ENCODE measurements at regions not wholly inside any gene's neighbourhood (a gene's known extent, or its start where the extent isn't known, plus 50 kb on each side); places are given as distances from the start of the nearest gene placed in this dataset.

DNA sequence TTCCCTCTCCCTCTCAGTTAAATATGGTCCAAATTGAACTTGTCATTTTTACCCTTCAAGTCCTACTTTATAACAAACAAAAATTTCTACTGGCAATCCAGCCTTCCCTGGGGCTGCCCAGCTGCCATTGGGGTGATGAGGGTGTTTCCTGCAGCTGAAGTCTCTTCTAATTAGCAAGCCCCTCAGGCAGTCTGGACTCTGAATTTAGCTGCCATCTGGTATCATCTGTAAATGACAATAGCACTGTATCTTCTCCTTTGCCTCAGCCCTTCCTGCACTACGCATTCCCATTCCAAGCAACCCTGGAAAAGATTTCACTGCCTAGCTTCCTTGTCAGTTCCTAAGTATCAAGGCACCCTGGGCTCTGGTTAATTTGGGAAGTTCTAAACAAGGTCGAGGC is 331.1 kb upstream of the KLF12 start:
- no peak overlapping the region for H3K27ac Mint-ChIP-seq (ENCODE audit: low read depth, unreplicated experiment)
- no peaks in the 10 kb centered on the region for H3K36me3 Mint-ChIP-seq (ENCODE audit: insufficient read depth, unreplicated experiment)
- CTCF ChIA-PET, result interaction anchor here (0.7 to 0.8 kb wide), 2 partner anchors 33 to 489 kb away, joined by 3 read pairs; no protein-coding TSS in a partner anchor

DNA sequence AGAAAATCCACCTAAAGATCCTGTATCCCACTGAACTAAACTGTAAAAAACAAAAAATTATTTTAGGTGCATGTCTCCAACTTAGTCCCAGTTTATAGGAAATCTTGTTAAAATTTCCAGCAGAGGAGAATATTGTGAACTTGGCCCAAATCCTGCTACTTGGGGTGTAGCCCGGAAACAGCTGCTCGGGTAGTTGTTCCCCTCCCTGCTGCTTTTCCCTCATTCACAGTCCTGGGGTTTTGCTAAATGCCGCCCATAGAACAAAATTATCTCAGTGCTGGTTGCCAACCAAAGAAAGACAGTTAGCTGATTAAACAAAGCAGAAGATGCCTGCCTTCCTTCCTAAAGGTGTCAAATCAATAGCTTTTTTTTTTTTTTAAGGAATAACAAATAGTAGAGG is 330.5 kb upstream of the KLF12 start:
- BruUV-seq (replicated peaks), result no TSS peak
- TF ChIP-seq, protein P1, sequence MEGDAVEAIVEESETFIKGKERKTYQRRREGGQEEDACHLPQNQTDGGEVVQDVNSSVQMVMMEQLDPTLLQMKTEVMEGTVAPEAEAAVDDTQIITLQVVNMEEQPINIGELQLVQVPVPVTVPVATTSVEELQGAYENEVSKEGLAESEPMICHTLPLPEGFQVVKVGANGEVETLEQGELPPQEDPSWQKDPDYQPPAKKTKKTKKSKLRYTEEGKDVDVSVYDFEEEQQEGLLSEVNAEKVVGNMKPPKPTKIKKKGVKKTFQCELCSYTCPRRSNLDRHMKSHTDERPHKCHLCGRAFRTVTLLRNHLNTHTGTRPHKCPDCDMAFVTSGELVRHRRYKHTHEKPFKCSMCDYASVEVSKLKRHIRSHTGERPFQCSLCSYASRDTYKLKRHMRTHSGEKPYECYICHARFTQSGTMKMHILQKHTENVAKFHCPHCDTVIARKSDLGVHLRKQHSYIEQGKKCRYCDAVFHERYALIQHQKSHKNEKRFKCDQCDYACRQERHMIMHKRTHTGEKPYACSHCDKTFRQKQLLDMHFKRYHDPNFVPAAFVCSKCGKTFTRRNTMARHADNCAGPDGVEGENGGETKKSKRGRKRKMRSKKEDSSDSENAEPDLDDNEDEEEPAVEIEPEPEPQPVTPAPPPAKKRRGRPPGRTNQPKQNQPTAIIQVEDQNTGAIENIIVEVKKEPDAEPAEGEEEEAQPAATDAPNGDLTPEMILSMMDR (IDR thresholded peaks at IDR 0.05; ENCODE audit: unreplicated experiment), result no peak
- Mint-ChIP-seq H3K36me3 (ENCODE audit: insufficient read depth, unreplicated experiment) (no peaks in the 10 kb centered on the region), H3K4me3 (ENCODE audit: unreplicated experiment) (no peak overlapping the region), H3K9me3 (ENCODE audit: unreplicated experiment) (no peaks in the 10 kb centered on the region), H3K27ac (ENCODE audit: low read depth, unreplicated experiment) (no peak overlapping the region), H3K27me3 (ENCODE audit: insufficient read depth, unreplicated experiment) (no peaks in the 10 kb centered on the region), H3K4me1 (ENCODE audit: insufficient read depth, unreplicated experiment) (no peaks in the 10 kb centered on the region)
- POLR2A ChIA-PET, result interaction anchor here (0.6 kb wide), 1 partner anchor 65 kb away, joined by 3 read pairs; no protein-coding TSS in a partner anchor
- CTCF ChIA-PET, result interaction anchor here (0.8 kb wide), 1 partner anchor 33 kb away, joined by 3 read pairs; no protein-coding TSS in a partner anchor
- intact Hi-C loops (cut with micrococcal nuclease), result no loop called here
- no peak for DNase-seq (ENCODE audit: unreplicated experiment)

More for the DNA sequence above, 331.1 kb upstream of the KLF12 start:
- intact Hi-C loops (cut with micrococcal nuclease), result no loop called here
- Mint-ChIP-seq H3K4me3 (ENCODE audit: unreplicated experiment) (no peak overlapping the region), H3K4me1 (ENCODE audit: insufficient read depth, unreplicated experiment) (no peaks in the 10 kb centered on the region), H3K27me3 (ENCODE audit: insufficient read depth, unreplicated experiment) (no peaks in the 10 kb centered on the region), H3K9me3 (ENCODE audit: unreplicated experiment) (no peaks in the 10 kb centered on the region)
- BruUV-seq (replicated peaks), result no TSS peak
- DNase-seq (ENCODE audit: unreplicated experiment), result no peak
- POLR2A ChIA-PET, result interaction anchor here (0.6 kb wide), 1 partner anchor 66 kb away, joined by 3 read pairs; no protein-coding TSS in a partner anchor
- TF ChIP-seq, protein P1 (IDR thresholded peaks at IDR 0.05; ENCODE audit: unreplicated experiment), result no peak

DNA sequence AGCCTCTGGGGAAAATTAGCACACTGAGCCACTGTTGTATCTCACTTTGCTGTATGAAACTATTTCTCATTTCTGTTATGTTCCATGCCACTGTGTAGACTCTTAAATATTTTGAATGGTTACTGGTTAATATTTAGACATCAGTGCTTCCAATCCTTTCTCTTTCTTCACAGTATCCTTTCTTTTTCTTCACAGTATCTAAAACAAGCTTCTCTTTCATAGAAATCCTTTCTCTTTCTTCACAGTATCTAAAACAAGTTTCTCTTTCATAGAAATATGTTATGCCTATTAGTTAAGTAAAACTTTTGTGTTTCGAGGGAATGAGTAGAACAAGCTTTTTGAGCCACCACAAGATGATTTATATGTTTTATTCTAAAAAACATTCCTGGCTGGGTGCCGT is 326.8 kb upstream of the KLF12 start:
- ChIA-PET CTCF (interaction anchor here (0.6 kb wide), 1 partner anchor 44 kb away, joined by 4 read pairs; no protein-coding TSS in a partner anchor), POLR2A (no interaction called here)
- Mint-ChIP-seq H3K36me3 (ENCODE audit: insufficient read depth, unreplicated experiment) (no peaks in the 10 kb centered on the region), H3K27me3 (ENCODE audit: insufficient read depth, unreplicated experiment) (no peaks in the 10 kb centered on the region), H3K4me1 (ENCODE audit: insufficient read depth, unreplicated experiment) (no peaks in the 10 kb centered on the region), H3K9me3 (ENCODE audit: unreplicated experiment) (peaks cover 5% of the 10 kb centered on the region), H3K4me3 (ENCODE audit: unreplicated experiment) (no peak overlapping the region), H3K27ac (ENCODE audit: low read depth, unreplicated experiment) (no peak overlapping the region)
- intact Hi-C loops (cut with micrococcal nuclease), result no loop called here
- BruUV-seq (replicated peaks), result no TSS peak
- DNase-seq (ENCODE audit: unreplicated experiment), result no peak
- TF ChIP-seq, protein P1 (IDR thresholded peaks at IDR 0.05; ENCODE audit: unreplicated experiment), result no peak

DNA sequence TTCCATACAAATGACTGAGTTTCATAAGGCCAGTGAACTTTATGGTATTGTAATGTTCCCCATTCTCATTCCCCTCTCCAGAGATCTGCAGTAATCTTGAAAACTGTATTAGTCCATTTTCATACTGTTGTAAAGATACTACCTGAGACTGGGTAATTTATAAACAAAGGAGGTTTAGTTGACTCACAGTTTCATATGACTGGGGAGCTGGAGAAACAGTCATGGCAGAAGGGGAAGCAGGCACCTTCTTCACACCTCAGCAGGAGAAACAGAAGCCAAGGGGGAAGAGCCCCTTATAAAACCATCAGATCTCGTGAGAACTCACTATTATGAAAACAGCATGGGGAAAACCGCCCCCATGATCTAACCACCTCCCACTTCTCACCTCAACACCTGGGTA is 318.7 kb upstream of the KLF12 start:
- no peaks in the 10 kb centered on the region for H3K9me3 Mint-ChIP-seq (ENCODE audit: unreplicated experiment)
- ChIA-PET CTCF (no interaction called here), POLR2A (interaction anchor here (1.0 kb wide), 1 partner anchor 9 kb away, joined by 3 read pairs; no protein-coding TSS in a partner anchor)
- DNase-seq (ENCODE audit: unreplicated experiment), result no peak
- intact Hi-C loops (cut with micrococcal nuclease), result no loop called here
- peaks cover 19% of the 10 kb centered on the region for H3K4me1 Mint-ChIP-seq (ENCODE audit: insufficient read depth, unreplicated experiment)
- TF ChIP-seq, protein P1 (IDR thresholded peaks at IDR 0.05; ENCODE audit: unreplicated experiment), result no peak
- H3K36me3 Mint-ChIP-seq (ENCODE audit: insufficient read depth, unreplicated experiment), result no peaks in the 10 kb centered on the region
- H3K4me3 Mint-ChIP-seq (ENCODE audit: unreplicated experiment), result no peak overlapping the region
- H3K27me3 Mint-ChIP-seq (ENCODE audit: insufficient read depth, unreplicated experiment), result no peaks in the 10 kb centered on the region
- no TSS peak for BruUV-seq (replicated peaks)
- H3K27ac Mint-ChIP-seq (ENCODE audit: low read depth, unreplicated experiment), result no peak overlapping the region
